Hypothalamus (tissue), 51 donors: ENCODE measurements at regions not wholly inside any gene's neighbourhood (a gene's known extent, or its start where the extent isn't known, plus 50 kb on each side); places are given as distances from the start of the nearest gene placed in this dataset.

Experiments
- DNase-seq, 51 donors: peaks; one replicate each; lab custom pipeline; 2025; lab: John Stamatoyannopoulos, UW

- no peak for DNase-seq
Observed at GRCh38 chr1:56170784-56171320, 408.5 kb downstream of the PLPP3 start.

- DNase-seq: no peak
Observed at GRCh38 chr1:56169856-56170255, 409.5 kb downstream of the PLPP3 start.

- no peak for DNase-seq
Observed at GRCh38 chr1:56168176-56168575, 411.2 kb downstream of the PLPP3 start.

- no peak for DNase-seq
Observed at GRCh38 chr1:56167596-56167995, 411.8 kb downstream of the PLPP3 start.

- no peak for DNase-seq
Observed at GRCh38 chr1:56160773-56161315, 418.5 kb downstream of the PLPP3 start.

- no peak for DNase-seq
Observed at GRCh38 chr1:56156971-56157876, 422.1 kb downstream of the PLPP3 start.

GRCh38 chr1:56153276-56153675, 426.1 kb downstream of the PLPP3 start:
- no peak for DNase-seq

- no peak for DNase-seq
Observed at GRCh38 chr1:56152635-56153034, 426.7 kb downstream of the PLPP3 start.

- no peak for DNase-seq
Observed at GRCh38 chr1:56151402-56151801, 428.0 kb downstream of the PLPP3 start.

GRCh38 chr1:56150441-56151215, 428.7 kb downstream of the PLPP3 start:
- no peak for DNase-seq

- no peak for DNase-seq
Observed at GRCh38 chr1:56149761-56150160, 429.6 kb downstream of the PLPP3 start.

- DNase-seq: no peak
Observed at GRCh38 chr1:56148326-56149193, 430.8 kb downstream of the PLPP3 start.

GRCh38 chr1:56147459-56147858, 431.9 kb downstream of the PLPP3 start:
- no peak for DNase-seq

- DNase-seq: no peak
Observed at GRCh38 chr1:56147034-56147433, 432.3 kb downstream of the PLPP3 start.

GRCh38 chr1:56146449-56146848, 432.9 kb downstream of the PLPP3 start:
- DNase-seq: no peak

- DNase-seq: no peak
Observed at GRCh38 chr1:56145581-56145980, 433.8 kb downstream of the PLPP3 start.

- DNase-seq: no peak
Observed at GRCh38 chr1:56142301-56142700, 437.1 kb downstream of the PLPP3 start.

GRCh38 chr1:56139836-56140235, 439.5 kb downstream of the PLPP3 start:
- no peak for DNase-seq

GRCh38 chr1:56137521-56138505, 441.6 kb downstream of the PLPP3 start:
- no peak for DNase-seq
